HG02623 (cell line): ENCODE measurements at regions not wholly inside any gene's neighbourhood (a gene's known extent, or its start where the extent isn't known, plus 50 kb on each side); places are given as distances from the start of the nearest gene placed in this dataset.

Experiments
- ATAC-seq: cut with Tn5 transposase; IDR thresholded peaks from one replicate; pipeline ENCODE4 v1.9.1; 2021; ENCODE audit warnings: moderate library complexity; ENCODE audit not compliant: unreplicated experiment

DNA sequence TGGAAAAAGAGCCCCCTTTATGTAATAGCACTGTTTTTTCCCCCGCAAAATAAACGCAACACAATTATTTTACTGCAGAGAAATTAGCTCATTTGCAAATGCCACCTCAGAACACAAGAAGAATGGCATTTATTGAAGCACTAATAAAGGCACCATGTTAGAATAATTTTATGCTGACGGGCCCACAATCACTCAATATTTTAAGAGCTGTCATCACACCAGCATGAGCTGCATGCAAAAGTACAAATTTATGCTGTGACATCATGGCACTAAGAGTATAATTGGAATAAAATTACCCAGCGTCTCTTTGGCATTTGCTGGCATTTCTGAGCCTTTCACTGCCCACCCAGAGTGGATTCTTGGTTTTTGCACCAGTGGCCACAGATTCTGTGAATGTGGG lies 364.6 kb downstream of the TLE4 start:
- no peak for ATAC-seq

DNA sequence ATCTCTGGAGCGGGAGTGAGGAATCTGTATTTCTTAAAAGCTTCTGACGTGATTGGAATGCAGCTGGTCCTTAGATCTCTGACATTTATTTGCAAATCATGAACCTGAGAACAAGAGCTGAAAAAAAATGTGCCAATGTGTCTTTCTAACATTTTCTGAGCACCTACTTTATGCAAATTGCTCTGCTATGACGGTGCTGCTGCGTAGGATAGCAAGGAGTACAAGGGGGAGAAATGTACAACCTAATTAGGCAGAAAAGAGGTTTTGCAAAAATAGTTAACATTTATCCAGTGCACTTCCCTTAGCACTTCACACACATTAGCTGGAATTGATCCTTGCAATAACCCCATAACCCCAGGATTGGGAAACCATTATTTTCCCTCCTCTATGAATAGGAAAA lies 357.5 kb downstream of the TLE4 start:
- ATAC-seq = no peak

DNA sequence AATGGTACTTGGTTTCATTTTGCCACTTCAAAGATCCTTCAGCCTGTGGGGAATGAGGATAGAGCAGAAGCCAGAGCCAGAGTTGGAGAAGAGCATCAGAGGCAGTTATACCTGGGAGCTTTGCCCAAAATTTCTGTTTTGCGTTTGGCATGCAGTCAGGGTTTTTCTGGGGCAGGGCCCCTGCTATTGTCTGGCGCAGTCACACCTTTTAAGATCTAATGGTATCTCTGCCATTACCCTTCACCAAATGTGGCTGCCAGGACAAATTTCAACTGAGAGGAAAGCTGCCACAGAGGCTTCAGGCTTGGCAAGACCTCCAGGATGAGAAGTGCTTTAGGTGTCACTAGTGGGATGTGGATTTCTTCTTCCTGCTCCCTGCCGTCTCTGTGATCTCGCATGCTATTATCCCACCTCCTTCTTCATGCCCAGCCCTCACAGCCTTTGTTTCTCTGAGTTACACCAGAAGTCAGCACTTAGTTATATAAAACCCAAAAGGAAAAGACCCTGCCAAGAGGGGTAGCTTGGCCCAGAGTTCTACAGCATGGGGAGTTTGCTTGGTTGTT lies 357.0 kb downstream of the TLE4 start:
- no peak for ATAC-seq

DNA sequence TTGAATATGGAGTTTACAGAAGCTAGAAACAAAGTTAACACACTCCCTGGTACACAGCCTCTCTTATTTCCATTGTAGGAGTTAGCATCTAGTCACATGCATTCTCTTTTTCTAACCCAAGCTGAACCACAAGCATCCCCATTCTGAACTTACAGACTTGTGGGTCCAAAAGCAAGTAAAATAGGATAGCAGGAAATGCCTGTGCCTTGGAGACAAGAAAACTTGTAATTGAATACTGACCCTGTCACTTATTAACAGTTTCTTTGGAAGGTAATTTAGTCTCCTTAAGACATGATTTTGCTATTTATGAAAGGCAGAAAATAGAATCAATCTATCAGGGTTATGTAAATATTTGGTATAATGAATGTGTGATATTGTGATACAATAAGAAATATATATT lies 353.6 kb downstream of the TLE4 start:
- ATAC-seq = no peak

GRCh38 chr9:79924836-79925235 lies 353.1 kb downstream of the TLE4 start:
- no peak for ATAC-seq

DNA sequence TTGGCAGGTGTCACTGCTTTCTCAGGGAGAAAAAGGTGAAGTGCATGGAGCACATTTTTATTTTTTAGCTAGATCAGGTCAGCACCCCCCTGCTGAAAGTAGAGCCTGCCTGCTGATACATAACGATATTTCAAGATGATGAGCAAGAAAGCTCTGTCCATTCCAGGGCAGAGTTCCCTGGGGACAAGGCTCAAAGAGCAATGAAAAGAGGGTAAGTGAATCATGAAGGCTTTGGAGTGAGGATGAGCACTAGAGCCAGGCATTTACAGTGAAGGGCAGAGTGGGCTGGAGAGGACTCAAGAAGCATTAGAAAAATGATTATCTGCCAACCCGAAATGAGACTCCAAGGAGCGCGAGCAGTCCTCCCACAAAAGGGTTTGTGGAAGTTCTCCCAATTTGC lies 345.7 kb downstream of the TLE4 start:
- ATAC-seq = no peak

DNA sequence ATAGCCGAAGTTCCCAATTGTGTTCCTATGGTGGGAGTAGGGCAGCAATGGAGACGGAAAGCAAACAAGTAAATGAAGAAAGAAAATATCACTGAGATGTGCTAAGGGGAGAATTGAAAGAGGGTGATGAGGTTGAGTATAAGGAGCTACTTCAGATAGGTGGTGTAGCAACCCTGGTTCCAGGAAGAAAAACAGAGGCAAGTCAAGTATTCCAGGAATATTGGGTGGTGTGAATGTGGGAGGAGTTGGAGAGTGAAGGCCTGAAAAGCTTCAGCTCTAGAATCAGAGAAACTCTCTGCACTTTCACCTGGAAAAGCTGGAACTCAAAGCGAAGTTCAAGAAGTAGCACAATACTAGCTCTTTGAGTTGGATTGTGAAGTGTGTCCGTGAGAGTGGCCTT lies 342.1 kb downstream of the TLE4 start:
- no peak for ATAC-seq

DNA sequence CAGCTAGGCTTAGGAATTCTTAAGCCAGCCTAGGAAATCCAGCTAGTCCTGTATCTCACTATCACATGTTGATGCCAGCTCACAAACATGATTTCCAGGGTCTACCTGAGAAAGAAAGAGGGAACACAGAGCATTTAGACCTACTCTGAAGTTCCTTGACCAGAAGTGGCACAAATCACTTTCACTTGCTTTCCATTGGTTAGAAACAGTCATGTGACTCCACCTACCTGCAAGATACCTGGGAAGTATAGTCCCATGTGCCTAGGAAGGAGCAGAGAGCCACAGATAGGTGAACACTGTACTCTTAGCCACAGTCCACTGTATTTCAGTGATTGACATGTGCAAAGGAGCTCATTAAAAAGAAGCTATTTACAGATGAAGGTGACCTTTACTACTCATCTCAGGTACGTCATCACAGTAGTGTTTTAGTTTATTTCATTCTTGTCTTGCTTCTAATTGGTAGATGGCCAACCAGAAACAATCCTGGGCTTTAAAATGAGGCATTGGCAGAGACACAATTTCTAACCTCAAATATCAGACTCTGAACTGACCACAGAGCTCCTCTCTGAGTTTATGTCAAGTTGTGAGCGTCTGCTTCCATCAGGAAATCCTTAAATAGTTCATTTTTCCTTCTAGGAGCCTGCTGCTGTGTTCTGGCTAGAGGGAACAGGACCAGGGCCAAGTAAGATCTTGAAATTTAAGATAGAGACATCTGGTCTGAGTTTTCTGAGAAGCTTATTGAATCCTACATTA lies 340.7 kb downstream of the TLE4 start:
- ATAC-seq = no peak

- ATAC-seq = no peak
Observed at GRCh38 chr9:79911724-79912123, 340.0 kb downstream of the TLE4 start.

- no peak for ATAC-seq
Observed at GRCh38 chr9:79902825-79903600, 331.2 kb downstream of the TLE4 start.

- ATAC-seq = no peak
Observed at GRCh38 chr9:79900754-79901153, 329.0 kb downstream of the TLE4 start.

- ATAC-seq = no peak
Observed at GRCh38 chr9:79896390-79896980, 324.7 kb downstream of the TLE4 start.

- no peak for ATAC-seq
Observed at GRCh38 chr9:79895232-79895631, 323.5 kb downstream of the TLE4 start.

- ATAC-seq = no peak
Observed at GRCh38 chr9:79889369-79889768, 317.6 kb downstream of the TLE4 start.

GRCh38 chr9:79885093-79885857 lies 313.5 kb downstream of the TLE4 start:
- no peak for ATAC-seq

GRCh38 chr9:79884546-79884945 lies 312.8 kb downstream of the TLE4 start:
- ATAC-seq = no peak

DNA sequence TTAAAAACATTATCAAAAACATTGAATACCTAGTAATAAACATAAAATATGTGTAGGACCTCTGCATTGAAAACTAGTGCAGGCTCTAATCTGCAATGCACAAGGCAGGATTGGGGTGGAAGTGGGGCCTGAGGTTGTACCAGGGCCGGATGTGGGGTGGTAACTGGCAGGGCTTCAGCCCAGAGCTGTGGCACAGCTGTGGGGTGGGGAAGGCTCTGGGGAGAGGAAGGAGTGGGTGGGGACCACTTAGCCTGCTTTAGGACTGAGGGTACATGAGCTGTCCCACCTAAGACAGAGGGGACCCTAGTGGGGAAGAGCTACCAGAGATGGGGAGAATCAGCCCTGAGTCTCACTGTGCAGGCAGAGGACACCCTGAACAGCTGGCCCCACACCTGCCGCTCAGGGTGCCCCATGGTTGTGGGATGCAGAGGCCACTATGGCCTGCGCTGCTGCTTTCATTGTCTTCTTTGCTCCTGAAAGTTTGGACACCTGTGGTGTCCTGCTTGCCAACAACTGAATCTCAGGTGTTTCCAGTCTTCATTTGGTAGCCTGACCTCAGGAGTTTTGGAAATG lies 311.4 kb downstream of the TLE4 start:
- peak; percentile 52 for ATAC-seq

DNA sequence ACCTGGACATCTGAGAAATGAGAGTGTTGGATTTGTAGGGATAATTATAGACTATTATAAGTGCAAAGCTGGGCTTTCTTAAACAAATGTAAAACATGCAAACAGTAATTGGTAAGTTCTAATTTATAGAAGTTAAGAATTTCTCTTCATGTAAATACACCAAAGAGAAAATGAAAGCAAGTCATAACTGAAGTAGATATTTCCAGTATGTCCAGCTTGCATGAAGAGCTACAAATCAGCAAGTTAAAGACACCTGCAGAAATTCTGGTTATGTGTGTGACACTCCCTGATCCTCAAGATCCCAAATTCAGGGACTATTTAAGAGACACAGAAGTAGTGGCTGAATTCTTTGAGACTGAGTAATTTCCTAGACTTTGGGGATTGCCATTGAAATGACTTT lies 308.9 kb downstream of the TLE4 start:
- peak; percentile 43 for ATAC-seq

- peak; percentile 41 for ATAC-seq
Observed at GRCh38 chr9:79877943-79878602, 306.3 kb downstream of the TLE4 start.

DNA sequence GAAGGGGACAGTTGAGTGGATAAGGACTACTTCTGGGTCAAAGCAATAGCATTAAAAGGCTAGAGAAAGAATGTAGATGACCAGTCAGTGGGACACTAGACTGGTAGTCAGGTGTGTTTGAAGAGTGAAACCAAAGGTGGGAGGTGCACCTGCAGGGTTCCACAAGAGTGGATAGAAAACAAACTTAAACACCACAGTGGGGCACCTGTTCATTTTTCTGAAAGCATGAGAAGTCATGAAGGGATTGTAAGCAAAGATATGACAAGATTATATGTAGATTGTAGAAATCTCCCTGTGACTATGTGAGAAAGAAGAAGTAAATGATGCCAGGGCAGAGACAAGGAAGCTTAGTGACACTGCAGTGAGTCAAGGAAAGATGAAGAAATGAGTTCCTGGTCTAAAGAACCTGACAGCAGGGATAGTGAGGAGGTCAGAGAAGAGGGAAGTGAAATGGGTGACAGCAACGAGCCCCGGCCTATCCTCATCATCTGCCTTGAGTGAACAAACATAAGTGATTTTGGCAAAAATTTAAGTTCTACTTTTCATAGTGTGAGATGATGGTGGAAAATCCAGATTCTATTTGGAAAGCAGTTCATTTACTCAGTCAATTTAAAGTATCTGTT lies 296.9 kb downstream of the TLE4 start:
- peak; percentile 63 for ATAC-seq
